Stomach (tissue), 4 donors: ENCODE measurements at regions not wholly inside any gene's neighbourhood (a gene's known extent, or its start where the extent isn't known, plus 50 kb on each side); places are given as distances from the start of the nearest gene placed in this dataset.

ENCODE experiments used
- CTCF ChIP-seq, 7 experiments: fragments of 450-650 bp in 4 of 7; fragments of 200-600 bp in 3 of 7; sonication (generic) in 3 of 7; IDR thresholded peaks; one replicate each; pipeline ENCODE4 v1.5.1; 2016 to 2019; ENCODE audit warnings: antibody characterized with exemption in 7 of 7, control low read depth in 2 of 7, mild to moderate bottlenecking in 1 of 7
- POLR2A ChIP-seq, 4 donors: fragments of 450-650 bp; IDR thresholded peaks; one replicate each; pipeline ENCODE4 v1.6.1; 2016; ENCODE audit warnings: antibody characterized with exemption in 4 of 4, control low read depth in 2 of 4, mild to moderate bottlenecking in 1 of 4, moderate library complexity in 1 of 4

GRCh38 chr5:97568382-97568781 lies 385.3 kb upstream of the RIOK2 start:
- TF ChIP-seq CTCF (IDR thresholded peaks at IDR 0.05) (no peak), POLR2A (IDR thresholded peaks at IDR 0.05) (no peak)
